HEK293 (cell line): ENCODE measurements at regions not wholly inside any gene's neighbourhood (a gene's known extent, or its start where the extent isn't known, plus 50 kb on each side); places are given as distances from the start of the nearest gene placed in this dataset.
A peak's percentile ranks its signal among the peaks of the same experiment; 100 is the strongest.

ENCODE experiments used
- FEZF1 ChIP-seq: fragments of 450-650 bp; formaldehyde crosslinking; IDR thresholded peaks from 2 replicates; pipeline ENCODE4 v1.5.1; 2016; ENCODE audit warnings: missing biosample characterization, missing genetic modification characterization
- GLI2 ChIP-seq: fragments of 450-650 bp; formaldehyde crosslinking; IDR thresholded peaks from 2 replicates; pipeline ENCODE4; 2017; ENCODE audit warnings: missing biosample characterization, missing genetic modification characterization, low read depth, borderline replicate concordance
- HOXC10 ChIP-seq: sonication (generic); formaldehyde crosslinking; IDR thresholded peaks from 2 replicates; pipeline ENCODE4 v1.8.1; 2023; ENCODE audit warnings: mild to moderate bottlenecking, missing genetic modification reagents
- KLF9 ChIP-seq: fragments of 450-650 bp; formaldehyde crosslinking; IDR thresholded peaks from 2 replicates; pipeline ENCODE4 v1.5.1; 2016; ENCODE audit warnings: missing biosample characterization, missing genetic modification characterization, low read depth
- RBAK ChIP-seq: fragments of 450-650 bp; formaldehyde crosslinking; IDR thresholded peaks from 2 replicates; pipeline ENCODE4 v1.5.1; 2016; ENCODE audit warnings: missing biosample characterization, missing genetic modification characterization
- ZFP41 ChIP-seq: fragments of 450-650 bp; formaldehyde crosslinking; IDR thresholded peaks from 2 replicates; pipeline ENCODE4 v1.5.1; 2016; ENCODE audit warnings: missing biosample characterization, missing genetic modification characterization, borderline replicate concordance
- ZNF175 ChIP-seq: fragments of 450-650 bp; formaldehyde crosslinking; IDR thresholded peaks from 2 replicates; pipeline ENCODE4 v1.5.1; 2016; ENCODE audit warnings: missing biosample characterization, missing genetic modification characterization
- ZNF248 ChIP-seq: fragments of 450-650 bp; formaldehyde crosslinking; IDR thresholded peaks from 2 replicates; pipeline ENCODE4 v1.5.1; 2017; ENCODE audit warnings: missing biosample characterization, missing genetic modification characterization
- ZNF266 ChIP-seq: fragments of 450-650 bp; formaldehyde crosslinking; IDR thresholded peaks from 2 replicates; pipeline ENCODE4 v1.5.1; 2016; ENCODE audit warnings: missing biosample characterization, missing genetic modification characterization, low read depth
- ZNF391 ChIP-seq: fragments of 450-650 bp; formaldehyde crosslinking; IDR thresholded peaks from 2 replicates; pipeline ENCODE4 v1.5.1; 2016; ENCODE audit warnings: low read depth, missing biosample characterization, missing genetic modification characterization, borderline replicate concordance
- ZNF473 ChIP-seq: fragments of 450-650 bp; formaldehyde crosslinking; IDR thresholded peaks from 2 replicates; pipeline ENCODE4 v1.5.1; 2017; ENCODE audit warnings: missing biosample characterization, missing genetic modification characterization
- ZNF530 ChIP-seq: fragments of 450-650 bp; formaldehyde crosslinking; IDR thresholded peaks from 2 replicates; pipeline ENCODE4 v1.5.1; 2016; ENCODE audit warnings: low read depth, missing biosample characterization, missing genetic modification characterization
- ZNF660 ChIP-seq: fragments of 450-650 bp; IDR thresholded peaks from 2 replicates; pipeline ENCODE4 v1.5.1; 2018; ENCODE audit warnings: missing biosample characterization, mild to moderate bottlenecking, missing genetic modification characterization
- ZNF791 ChIP-seq: fragments of 450-650 bp; formaldehyde crosslinking; IDR thresholded peaks from 2 replicates; pipeline ENCODE4 v1.5.1; 2016; ENCODE audit warnings: missing biosample characterization, missing genetic modification characterization
- ZSCAN23 ChIP-seq: fragments of 450-650 bp; formaldehyde crosslinking; IDR thresholded peaks from 2 replicates; pipeline ENCODE4 v1.5.1; 2016; ENCODE audit warnings: missing biosample characterization, missing genetic modification characterization
- TF ChIP-seq, protein P1 (sequence below): fragments of 450-650 bp; formaldehyde crosslinking; IDR thresholded peaks from 2 replicates; pipeline ENCODE4 v1.5.1; 2017; ENCODE audit warnings: missing biosample characterization, mild to moderate bottlenecking, missing genetic modification characterization, moderate library complexity
- TF ChIP-seq, protein P2 (sequence below): fragments of 450-650 bp; formaldehyde crosslinking; IDR thresholded peaks from 2 replicates; pipeline ENCODE4 v1.5.1; 2017; ENCODE audit warnings: missing biosample characterization, missing genetic modification characterization
- TF ChIP-seq, protein P3 (sequence below): fragments of 450-650 bp; formaldehyde crosslinking; IDR thresholded peaks from 2 replicates; pipeline ENCODE4 v1.5.1; 2017; ENCODE audit warnings: missing biosample characterization, missing genetic modification characterization
- TF ChIP-seq, protein P4 (sequence below): fragments of 450-650 bp; formaldehyde crosslinking; conservative IDR thresholded peaks from 2 replicates; pipeline ENCODE4 v1.5.1; 2016; ENCODE audit warnings: low read depth, missing biosample characterization, missing genetic modification characterization
- TF ChIP-seq, protein P5 (sequence below): fragments of 450-650 bp; IDR thresholded peaks from 2 replicates; pipeline ENCODE4 v1.5.1; 2018; ENCODE audit warnings: missing biosample characterization, missing genetic modification characterization
- TF ChIP-seq, protein P6 (sequence below): fragments of 450-650 bp; formaldehyde crosslinking; IDR thresholded peaks from 2 replicates; pipeline ENCODE4 v1.5.1; 2017; ENCODE audit warnings: missing biosample characterization, missing genetic modification characterization
- TF ChIP-seq, protein P7 (sequence below): fragments of 450-650 bp; formaldehyde crosslinking; conservative IDR thresholded peaks from 2 replicates; pipeline ENCODE4 v1.5.1; 2016; ENCODE audit warnings: low read depth, missing biosample characterization, missing genetic modification characterization

DNA sequence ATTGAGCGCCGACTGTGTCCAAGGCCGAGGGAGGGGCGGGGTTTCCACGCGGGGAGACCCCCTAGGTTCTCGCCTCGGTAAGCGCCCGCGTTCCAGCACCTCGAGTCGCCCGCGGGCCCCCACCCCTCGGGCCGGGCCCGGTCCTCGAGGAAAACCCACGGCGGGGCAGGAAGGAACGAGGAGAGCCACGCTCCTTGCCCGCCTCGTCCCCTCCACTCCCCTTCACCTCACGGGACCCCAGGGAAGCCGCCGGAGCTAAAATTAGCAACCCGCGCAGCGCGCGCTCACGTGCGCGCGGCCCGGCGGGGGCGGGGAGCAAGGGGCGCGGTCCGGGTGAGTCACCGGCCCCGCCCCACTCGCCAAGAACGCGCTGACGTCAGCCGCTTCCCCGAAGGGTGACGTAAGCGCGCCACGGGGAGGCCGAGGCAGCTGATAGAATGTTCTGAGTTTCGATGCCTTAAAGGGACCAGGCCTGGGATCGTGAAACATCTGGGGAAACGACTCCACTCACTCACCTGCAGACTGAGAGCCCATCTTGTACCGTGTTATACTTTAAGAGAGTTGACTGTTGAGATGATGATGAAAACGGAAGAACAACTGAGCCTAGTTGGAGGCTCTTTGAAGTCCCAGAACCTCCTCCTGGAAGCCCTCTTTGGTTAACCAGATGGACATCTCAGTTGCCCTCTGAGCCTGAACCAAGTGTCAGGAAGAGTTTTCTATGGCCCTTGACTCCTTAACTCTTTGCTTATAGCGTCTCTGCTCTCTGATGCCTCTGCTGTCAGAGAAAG is 49.7 kb upstream of the ATF3 start (continued):
- TF ChIP-seq, protein P1, sequence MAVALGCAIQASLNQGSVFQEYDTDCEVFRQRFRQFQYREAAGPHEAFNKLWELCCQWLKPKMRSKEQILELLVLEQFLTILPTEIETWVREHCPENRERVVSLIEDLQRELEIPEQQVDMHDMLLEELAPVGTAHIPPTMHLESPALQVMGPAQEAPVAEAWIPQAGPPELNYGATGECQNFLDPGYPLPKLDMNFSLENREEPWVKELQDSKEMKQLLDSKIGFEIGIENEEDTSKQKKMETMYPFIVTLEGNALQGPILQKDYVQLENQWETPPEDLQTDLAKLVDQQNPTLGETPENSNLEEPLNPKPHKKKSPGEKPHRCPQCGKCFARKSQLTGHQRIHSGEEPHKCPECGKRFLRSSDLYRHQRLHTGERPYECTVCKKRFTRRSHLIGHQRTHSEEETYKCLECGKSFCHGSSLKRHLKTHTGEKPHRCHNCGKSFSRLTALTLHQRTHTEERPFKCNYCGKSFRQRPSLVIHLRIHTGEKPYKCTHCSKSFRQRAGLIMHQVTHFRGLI (tag by site-specific recombination), result no peak; the same call in 1 of the 2 replicates
- no peak for TF ChIP-seq HOXC10
- TF ChIP-seq ZNF248, result no peak
- TF ChIP-seq ZNF473 (tag by site-specific recombination), result no peak
- TF ChIP-seq ZNF530 (tag by site-specific recombination), result no peak
- TF ChIP-seq, protein P2, sequence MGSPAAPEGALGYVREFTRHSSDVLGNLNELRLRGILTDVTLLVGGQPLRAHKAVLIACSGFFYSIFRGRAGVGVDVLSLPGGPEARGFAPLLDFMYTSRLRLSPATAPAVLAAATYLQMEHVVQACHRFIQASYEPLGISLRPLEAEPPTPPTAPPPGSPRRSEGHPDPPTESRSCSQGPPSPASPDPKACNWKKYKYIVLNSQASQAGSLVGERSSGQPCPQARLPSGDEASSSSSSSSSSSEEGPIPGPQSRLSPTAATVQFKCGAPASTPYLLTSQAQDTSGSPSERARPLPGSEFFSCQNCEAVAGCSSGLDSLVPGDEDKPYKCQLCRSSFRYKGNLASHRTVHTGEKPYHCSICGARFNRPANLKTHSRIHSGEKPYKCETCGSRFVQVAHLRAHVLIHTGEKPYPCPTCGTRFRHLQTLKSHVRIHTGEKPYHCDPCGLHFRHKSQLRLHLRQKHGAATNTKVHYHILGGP (tag by site-specific recombination), result no peak
- no peak for TF ChIP-seq ZFP41
- no peak for TF ChIP-seq ZNF791
- TF ChIP-seq, protein P3, sequence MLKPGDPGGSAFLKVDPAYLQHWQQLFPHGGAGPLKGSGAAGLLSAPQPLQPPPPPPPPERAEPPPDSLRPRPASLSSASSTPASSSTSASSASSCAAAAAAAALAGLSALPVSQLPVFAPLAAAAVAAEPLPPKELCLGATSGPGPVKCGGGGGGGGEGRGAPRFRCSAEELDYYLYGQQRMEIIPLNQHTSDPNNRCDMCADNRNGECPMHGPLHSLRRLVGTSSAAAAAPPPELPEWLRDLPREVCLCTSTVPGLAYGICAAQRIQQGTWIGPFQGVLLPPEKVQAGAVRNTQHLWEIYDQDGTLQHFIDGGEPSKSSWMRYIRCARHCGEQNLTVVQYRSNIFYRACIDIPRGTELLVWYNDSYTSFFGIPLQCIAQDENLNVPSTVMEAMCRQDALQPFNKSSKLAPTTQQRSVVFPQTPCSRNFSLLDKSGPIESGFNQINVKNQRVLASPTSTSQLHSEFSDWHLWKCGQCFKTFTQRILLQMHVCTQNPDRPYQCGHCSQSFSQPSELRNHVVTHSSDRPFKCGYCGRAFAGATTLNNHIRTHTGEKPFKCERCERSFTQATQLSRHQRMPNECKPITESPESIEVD (tag by site-specific recombination), result peak; percentile 33; the same call in 1 of the 2 replicates
- TF ChIP-seq ZNF266 (tag by site-specific recombination), result no peak
- peak; percentile 97 for TF ChIP-seq KLF9
- TF ChIP-seq ZNF391, result peak; percentile 35; the same call in 1 of the 2 replicates
- no peak for TF ChIP-seq ZSCAN23 (tag by site-specific recombination)
- TF ChIP-seq, protein P4, sequence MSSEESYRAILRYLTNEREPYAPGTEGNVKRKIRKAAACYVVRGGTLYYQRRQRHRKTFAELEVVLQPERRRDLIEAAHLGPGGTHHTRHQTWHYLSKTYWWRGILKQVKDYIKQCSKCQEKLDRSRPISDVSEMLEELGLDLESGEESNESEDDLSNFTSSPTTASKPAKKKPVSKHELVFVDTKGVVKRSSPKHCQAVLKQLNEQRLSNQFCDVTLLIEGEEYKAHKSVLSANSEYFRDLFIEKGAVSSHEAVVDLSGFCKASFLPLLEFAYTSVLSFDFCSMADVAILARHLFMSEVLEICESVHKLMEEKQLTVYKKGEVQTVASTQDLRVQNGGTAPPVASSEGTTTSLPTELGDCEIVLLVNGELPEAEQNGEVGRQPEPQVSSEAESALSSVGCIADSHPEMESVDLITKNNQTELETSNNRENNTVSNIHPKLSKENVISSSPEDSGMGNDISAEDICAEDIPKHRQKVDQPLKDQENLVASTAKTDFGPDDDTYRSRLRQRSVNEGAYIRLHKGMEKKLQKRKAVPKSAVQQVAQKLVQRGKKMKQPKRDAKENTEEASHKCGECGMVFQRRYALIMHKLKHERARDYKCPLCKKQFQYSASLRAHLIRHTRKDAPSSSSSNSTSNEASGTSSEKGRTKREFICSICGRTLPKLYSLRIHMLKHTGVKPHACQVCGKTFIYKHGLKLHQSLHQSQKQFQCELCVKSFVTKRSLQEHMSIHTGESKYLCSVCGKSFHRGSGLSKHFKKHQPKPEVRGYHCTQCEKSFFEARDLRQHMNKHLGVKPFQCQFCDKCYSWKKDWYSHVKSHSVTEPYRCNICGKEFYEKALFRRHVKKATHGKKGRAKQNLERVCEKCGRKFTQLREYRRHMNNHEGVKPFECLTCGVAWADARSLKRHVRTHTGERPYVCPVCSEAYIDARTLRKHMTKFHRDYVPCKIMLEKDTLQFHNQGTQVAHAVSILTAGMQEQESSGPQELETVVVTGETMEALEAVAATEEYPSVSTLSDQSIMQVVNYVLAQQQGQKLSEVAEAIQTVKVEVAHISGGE (tag by site-specific recombination), result no peak
- TF ChIP-seq, protein P5, sequence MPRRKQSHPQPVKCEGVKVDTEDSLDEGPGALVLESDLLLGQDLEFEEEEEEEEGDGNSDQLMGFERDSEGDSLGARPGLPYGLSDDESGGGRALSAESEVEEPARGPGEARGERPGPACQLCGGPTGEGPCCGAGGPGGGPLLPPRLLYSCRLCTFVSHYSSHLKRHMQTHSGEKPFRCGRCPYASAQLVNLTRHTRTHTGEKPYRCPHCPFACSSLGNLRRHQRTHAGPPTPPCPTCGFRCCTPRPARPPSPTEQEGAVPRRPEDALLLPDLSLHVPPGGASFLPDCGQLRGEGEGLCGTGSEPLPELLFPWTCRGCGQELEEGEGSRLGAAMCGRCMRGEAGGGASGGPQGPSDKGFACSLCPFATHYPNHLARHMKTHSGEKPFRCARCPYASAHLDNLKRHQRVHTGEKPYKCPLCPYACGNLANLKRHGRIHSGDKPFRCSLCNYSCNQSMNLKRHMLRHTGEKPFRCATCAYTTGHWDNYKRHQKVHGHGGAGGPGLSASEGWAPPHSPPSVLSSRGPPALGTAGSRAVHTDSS (tag by site-specific recombination), result no peak
- no peak for TF ChIP-seq FEZF1 (tag by site-specific recombination)
- no peak for TF ChIP-seq GLI2 (tag by site-specific recombination)
- TF ChIP-seq RBAK (tag by site-specific recombination), result no peak
- no peak for TF ChIP-seq ZNF175 (tag by site-specific recombination)
- TF ChIP-seq, protein P6, sequence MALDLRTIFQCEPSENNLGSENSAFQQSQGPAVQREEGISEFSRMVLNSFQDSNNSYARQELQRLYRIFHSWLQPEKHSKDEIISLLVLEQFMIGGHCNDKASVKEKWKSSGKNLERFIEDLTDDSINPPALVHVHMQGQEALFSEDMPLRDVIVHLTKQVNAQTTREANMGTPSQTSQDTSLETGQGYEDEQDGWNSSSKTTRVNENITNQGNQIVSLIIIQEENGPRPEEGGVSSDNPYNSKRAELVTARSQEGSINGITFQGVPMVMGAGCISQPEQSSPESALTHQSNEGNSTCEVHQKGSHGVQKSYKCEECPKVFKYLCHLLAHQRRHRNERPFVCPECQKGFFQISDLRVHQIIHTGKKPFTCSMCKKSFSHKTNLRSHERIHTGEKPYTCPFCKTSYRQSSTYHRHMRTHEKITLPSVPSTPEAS (tag by site-specific recombination), result no peak
- TF ChIP-seq ZNF660 (tag by site-specific recombination), result peak; percentile 83
- TF ChIP-seq, protein P7, sequence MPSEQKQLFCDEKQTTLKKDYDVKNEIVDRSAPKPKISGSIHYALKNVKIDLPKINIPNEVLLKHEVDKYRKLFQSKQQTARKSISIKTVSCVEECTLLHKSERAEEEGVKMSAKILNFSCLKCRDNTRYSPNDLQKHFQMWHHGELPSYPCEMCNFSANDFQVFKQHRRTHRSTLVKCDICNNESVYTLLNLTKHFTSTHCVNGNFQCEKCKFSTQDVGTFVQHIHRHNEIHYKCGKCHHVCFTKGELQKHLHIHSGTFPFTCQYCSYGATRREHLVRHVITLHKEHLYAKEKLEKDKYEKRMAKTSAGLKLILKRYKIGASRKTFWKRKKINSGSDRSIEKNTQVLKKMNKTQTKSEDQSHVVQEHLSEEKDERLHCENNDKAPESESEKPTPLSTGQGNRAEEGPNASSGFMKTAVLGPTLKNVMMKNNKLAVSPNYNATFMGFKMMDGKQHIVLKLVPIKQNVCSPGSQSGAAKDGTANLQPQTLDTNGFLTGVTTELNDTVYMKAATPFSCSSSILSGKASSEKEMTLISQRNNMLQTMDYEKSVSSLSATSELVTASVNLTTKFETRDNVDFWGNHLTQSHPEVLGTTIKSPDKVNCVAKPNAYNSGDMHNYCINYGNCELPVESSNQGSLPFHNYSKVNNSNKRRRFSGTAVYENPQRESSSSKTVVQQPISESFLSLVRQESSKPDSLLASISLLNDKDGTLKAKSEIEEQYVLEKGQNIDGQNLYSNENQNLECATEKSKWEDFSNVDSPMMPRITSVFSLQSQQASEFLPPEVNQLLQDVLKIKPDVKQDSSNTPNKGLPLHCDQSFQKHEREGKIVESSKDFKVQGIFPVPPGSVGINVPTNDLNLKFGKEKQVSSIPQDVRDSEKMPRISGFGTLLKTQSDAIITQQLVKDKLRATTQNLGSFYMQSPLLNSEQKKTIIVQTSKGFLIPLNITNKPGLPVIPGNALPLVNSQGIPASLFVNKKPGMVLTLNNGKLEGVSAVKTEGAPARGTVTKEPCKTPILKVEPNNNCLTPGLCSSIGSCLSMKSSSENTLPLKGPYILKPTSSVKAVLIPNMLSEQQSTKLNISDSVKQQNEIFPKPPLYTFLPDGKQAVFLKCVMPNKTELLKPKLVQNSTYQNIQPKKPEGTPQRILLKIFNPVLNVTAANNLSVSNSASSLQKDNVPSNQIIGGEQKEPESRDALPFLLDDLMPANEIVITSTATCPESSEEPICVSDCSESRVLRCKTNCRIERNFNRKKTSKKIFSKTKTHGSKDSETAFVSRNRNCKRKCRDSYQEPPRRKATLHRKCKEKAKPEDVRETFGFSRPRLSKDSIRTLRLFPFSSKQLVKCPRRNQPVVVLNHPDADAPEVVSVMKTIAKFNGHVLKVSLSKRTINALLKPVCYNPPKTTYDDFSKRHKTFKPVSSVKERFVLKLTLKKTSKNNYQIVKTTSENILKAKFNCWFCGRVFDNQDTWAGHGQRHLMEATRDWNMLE (tag by site-specific recombination), result 0 out of 2 replicates have a peak, but pooled peaks have one; percentile 44
